RWPE1 (cell line): ENCODE measurements at regions not wholly inside any gene's neighbourhood (a gene's known extent, or its start where the extent isn't known, plus 50 kb on each side); places are given as distances from the start of the nearest gene placed in this dataset.

Source experiments
- CTCF ChIA-PET: fragments of 350-600 bp; sonication (Branson Sonifier 250); formaldehyde crosslinking; extraction: SDS; loops from one replicate; lab custom pipeline; 2021; lab: Yijun Ruan, JAX
- POLR2A ChIA-PET: fragments of 400-600 bp; formaldehyde crosslinking; extraction: SDS; loops from one replicate; lab custom pipeline; 2020; ENCODE audit warnings: antibody characterized with exemption; ENCODE audit not compliant: low non-redundant PET; lab: Yijun Ruan, JAX
- DNase-seq: peaks from one replicate; pipeline ENCODE4 v3.0.0; 2012; ENCODE audit warnings: low spot score
- H3K27ac ChIP-seq: fragments of 450-650 bp; 2 replicates; pipeline ENCODE4 v1.5.1; 2017
- TF ChIP-seq, protein P1 (sequence below): fragments of 450-650 bp; conservative IDR thresholded peaks from 2 replicates; pipeline ENCODE4 v1.5.1; 2017; ENCODE audit warnings: low read depth, mild to moderate bottlenecking

GRCh38 chr21:34217263-34217662 lies 143.9 kb downstream of the MRPS6 start:
- ChIA-PET POLR2A (no interaction called here), CTCF (interaction anchor here (0.6 to 0.7 kb wide), 2 partner anchors 28 to 126 kb away, joined by 3 to 4 read pairs; no protein-coding TSS in a partner anchor)
- DNase-seq: no peak
- TF ChIP-seq, protein P1, sequence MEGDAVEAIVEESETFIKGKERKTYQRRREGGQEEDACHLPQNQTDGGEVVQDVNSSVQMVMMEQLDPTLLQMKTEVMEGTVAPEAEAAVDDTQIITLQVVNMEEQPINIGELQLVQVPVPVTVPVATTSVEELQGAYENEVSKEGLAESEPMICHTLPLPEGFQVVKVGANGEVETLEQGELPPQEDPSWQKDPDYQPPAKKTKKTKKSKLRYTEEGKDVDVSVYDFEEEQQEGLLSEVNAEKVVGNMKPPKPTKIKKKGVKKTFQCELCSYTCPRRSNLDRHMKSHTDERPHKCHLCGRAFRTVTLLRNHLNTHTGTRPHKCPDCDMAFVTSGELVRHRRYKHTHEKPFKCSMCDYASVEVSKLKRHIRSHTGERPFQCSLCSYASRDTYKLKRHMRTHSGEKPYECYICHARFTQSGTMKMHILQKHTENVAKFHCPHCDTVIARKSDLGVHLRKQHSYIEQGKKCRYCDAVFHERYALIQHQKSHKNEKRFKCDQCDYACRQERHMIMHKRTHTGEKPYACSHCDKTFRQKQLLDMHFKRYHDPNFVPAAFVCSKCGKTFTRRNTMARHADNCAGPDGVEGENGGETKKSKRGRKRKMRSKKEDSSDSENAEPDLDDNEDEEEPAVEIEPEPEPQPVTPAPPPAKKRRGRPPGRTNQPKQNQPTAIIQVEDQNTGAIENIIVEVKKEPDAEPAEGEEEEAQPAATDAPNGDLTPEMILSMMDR: no peak
- no peak overlapping the region for H3K27ac ChIP-seq

DNA sequence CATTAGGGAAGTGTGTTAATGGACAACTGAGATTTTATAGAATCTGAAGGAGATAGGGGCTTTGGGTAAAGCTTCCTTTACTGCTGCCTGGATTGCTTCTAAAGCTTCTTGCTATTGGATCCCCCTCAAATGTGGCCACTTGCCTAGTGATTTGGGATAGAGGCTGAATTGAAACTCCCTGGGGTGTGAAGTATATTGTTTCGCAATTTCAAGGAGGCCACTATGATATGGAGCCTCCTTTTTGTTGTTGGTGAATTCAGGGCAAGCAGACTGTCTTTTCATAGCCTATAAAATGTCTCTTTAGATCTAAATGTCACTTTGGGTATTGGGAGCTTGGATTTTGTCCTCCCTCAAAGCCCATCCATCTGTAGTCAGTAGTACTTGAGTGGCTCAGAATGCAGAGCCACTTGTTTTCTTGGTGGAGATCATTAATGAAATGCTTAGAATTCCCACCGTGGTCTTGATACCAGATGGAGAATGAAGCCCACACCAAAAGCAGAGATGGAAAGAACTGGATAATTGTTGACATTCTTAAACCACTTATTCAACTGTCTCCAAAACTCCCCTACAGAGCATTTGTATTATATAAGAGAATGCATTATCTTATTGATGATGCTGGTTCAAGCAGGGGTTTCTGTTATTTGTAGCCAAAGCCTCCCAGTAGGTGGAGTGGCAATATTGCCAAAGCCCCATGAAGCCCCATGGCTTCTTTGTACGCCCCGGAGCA lies 144.3 kb upstream of the KCNE2 start:
- CTCF ChIA-PET: interaction anchor here (0.7 kb wide), 1 partner anchor 90 kb away, joined by 7 read pairs; no protein-coding TSS in a partner anchor
- DNase-seq: no peak
- POLR2A ChIA-PET: no interaction called here
- TF ChIP-seq, protein P1: no peak
- H3K27ac ChIP-seq: no peak overlapping the region

- ChIA-PET CTCF (no interaction called here), POLR2A (no interaction called here)
- H3K27ac ChIP-seq: no peak overlapping the region
- TF ChIP-seq, protein P1: no peak
- DNase-seq: no peak
Measured at GRCh38 chr21:34220556-34221195, 143.1 kb upstream of the KCNE2 start.

GRCh38 chr21:34221331-34222030 lies 142.3 kb upstream of the KCNE2 start:
- POLR2A ChIA-PET: no interaction called here
- no peak for DNase-seq
- CTCF ChIA-PET: no interaction called here
- TF ChIP-seq, protein P1: no peak
- H3K27ac ChIP-seq: no peak overlapping the region

DNA sequence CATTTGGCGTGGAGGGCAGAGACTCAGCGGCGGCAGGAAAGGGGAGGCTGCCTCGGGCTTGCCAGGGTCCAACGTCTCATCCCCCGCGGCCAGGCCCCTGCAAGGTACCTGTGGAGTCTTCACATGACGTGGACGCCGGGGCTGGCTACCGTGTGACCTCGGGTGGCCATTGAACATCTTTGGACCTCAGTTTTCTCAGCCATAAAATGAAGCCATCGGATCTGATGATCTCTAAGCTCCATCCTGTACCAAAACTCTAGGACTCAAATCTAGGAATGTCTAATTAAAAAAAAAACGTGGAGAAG lies 141.8 kb upstream of the KCNE2 start:
- H3K27ac ChIP-seq: no peak overlapping the region
- TF ChIP-seq, protein P1: no peak
- no peak for DNase-seq
- CTCF ChIA-PET: no interaction called here
- POLR2A ChIA-PET: no interaction called here

- CTCF ChIA-PET: no interaction called here
- TF ChIP-seq, protein P1: no peak
- POLR2A ChIA-PET: no interaction called here
- H3K27ac ChIP-seq: no peak overlapping the region
- DNase-seq: no peak
Measured at GRCh38 chr21:34223376-34223775, 140.4 kb upstream of the KCNE2 start.
